ENCODE measurements at regions not wholly inside any gene's neighbourhood (a gene's known extent, or its start where the extent isn't known, plus 50 kb on each side); places are given as distances from the start of the nearest gene placed in this dataset.

DNA sequence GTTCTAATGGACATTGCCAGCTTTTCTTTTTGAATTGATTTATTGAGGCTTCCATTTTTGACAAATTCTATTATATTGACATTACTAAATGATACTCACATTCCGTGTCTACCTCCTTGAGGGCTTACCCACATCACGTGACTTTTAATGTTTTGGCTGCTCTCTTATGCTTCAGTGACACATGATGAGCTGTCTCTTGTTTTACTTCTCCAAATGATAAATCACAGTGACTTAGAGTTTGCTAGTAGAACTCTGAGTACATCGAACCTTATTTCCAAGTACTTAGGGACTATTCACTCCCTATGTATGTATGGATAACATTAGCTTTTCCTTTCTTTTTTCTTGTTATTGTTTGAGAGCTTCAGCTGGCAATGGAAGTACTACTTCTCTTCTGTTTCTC is 169.8 kb upstream of the KCNN2 start:
- DNase-seq, result no peak
- Histone ChIP-seq H4K8ac (replicated peaks; ENCODE audit: insufficient read length, low read depth, low read length) (no peak overlapping the region), H3K23ac (ENCODE audit: insufficient read length, low read depth, low read length) (no peak overlapping the region), H3K9ac (ENCODE audit: extremely low read depth, insufficient read length, low read length) (no peak overlapping the region), H3K56ac (ENCODE audit: insufficient read length, low read depth, low read length) (no peak overlapping the region), H2BK12ac (ENCODE audit: insufficient read length, low read depth, low read length) (no peak overlapping the region), H4K5ac (ENCODE audit: insufficient read length, low read depth, low read length) (no peak overlapping the region), H3K27ac (ENCODE audit: insufficient read length, low read depth, low read length) (no peak overlapping the region), H3K9me3 (ENCODE audit: control insufficient read depth, low read depth, low read length) (no peaks in the 10 kb centered on the region), H2BK15ac (ENCODE audit: low read depth, low read length) (no peak overlapping the region), H3K79me1 (ENCODE audit: insufficient read depth, low read depth, low read length, poor library complexity, severe bottlenecking) (no peaks in the 10 kb centered on the region), H2BK5ac (ENCODE audit: insufficient read length, low read length) (no peak overlapping the region), H2AFZ (ENCODE audit: low read length) (no peak overlapping the region), H3K79me2 (ENCODE audit: insufficient read depth, low read length) (no peaks in the 10 kb centered on the region), H2AK5ac (ENCODE audit: insufficient read length, low read length) (no peak overlapping the region), H4K91ac (ENCODE audit: insufficient read length, low read depth, low read length) (no peak overlapping the region), H3K23me2 (ENCODE audit: insufficient read length, low read depth, low read length, poor library complexity, severe bottlenecking) (no peaks in the 10 kb centered on the region), H3K4me2 (ENCODE audit: insufficient read depth, insufficient read length, low read length) (no peak overlapping the region), H3K18ac (ENCODE audit: insufficient read length, low read depth, low read length) (no peak overlapping the region), H3K4ac (ENCODE audit: low read depth, low read length) (no peak overlapping the region), H3K14ac (ENCODE audit: insufficient read depth, low read length) (no peak overlapping the region), H3K27me3 (ENCODE audit: insufficient read depth, low read length) (no peaks in the 10 kb centered on the region), H3T11ph (ENCODE audit: low read length) (no peak overlapping the region), H2BK20ac (ENCODE audit: low read depth, low read length, poor library complexity, severe bottlenecking) (no peak overlapping the region), H2BK120ac (ENCODE audit: low read depth, low read length, poor library complexity, severe bottlenecking) (no peak overlapping the region), H3K4me1 (ENCODE audit: insufficient read depth, low read length) (no peaks in the 10 kb centered on the region), H4K20me1 (ENCODE audit: control insufficient read depth, insufficient read depth, insufficient read length) (no peaks in the 10 kb centered on the region)
- peaks cover 5% of the 10 kb centered on the region in 2 experiments; a peak in 2 of 5 replicates for H3K9me3 Mint-ChIP-seq
- no peak overlapping the region for H3K27ac Mint-ChIP-seq
- H3K36me3 Mint-ChIP-seq (ENCODE audit: insufficient read depth in 1 of 3, low read depth in 3 of 3), result peaks cover 0 to 5% (median 0%) of the 10 kb centered on the region in 3 experiments; a peak in 1 of 7 replicates
- no peaks in the 10 kb centered on the region for H3K27me3 Mint-ChIP-seq (ENCODE audit: low read depth)
- H3K4me1 Mint-ChIP-seq, result no peaks in the 10 kb centered on the region
- no CpG with 5 or more reads among the region's 3 CpGs for WGBS (ENCODE audit: extremely low coverage, insufficient read length, low lambda C conversion rate)
- no peak for TF ChIP-seq CTCF (conservative IDR thresholded peaks at IDR 0.05)
- H3K4me3 Mint-ChIP-seq, result no peak overlapping the region
